Stimulated activated CD4-positive, alpha-beta T cell treated with anti-CD3 and anti-CD28 coated beads, Interleukin-15, amount 100 ng/mL, for 48 hours (primary cell): ENCODE measurements at regions not wholly inside any gene's neighbourhood (a gene's known extent, or its start where the extent isn't known, plus 50 kb on each side); places are given as distances from the start of the nearest gene placed in this dataset.
"Not testable (repeated sequence)": the region's sequence is repeated elsewhere in the genome, so short reads cannot be mapped to it uniquely, and the experiment has no call there.

Source experiments
- DNase-seq, 2 donors: peaks; one replicate each; pipeline ENCODE4 v3.0.0-alpha.2; 2020; ENCODE audit warnings: low read depth in 2 of 2

- no peak for DNase-seq
These were observed 450.6 kb upstream of the TENM3 start for GRCh38 chr4:181792641-181793040.

GRCh38 chr4:181793096-181793495 lies 450.1 kb upstream of the TENM3 start:
- DNase-seq = no peak

- no peak for DNase-seq
These were observed 446.7 kb upstream of the TENM3 start for GRCh38 chr4:181796502-181796901.

GRCh38 chr4:181798536-181798935 lies 444.7 kb upstream of the TENM3 start:
- DNase-seq = no peak

GRCh38 chr4:181799561-181800069 lies 443.6 kb upstream of the TENM3 start:
- DNase-seq = no peak

- DNase-seq = no peak
These were observed 441.0 kb upstream of the TENM3 start for GRCh38 chr4:181802207-181802606.

GRCh38 chr4:181807771-181808170 lies 435.4 kb upstream of the TENM3 start:
- no peak for DNase-seq

- DNase-seq = no peak
These were observed 432.5 kb upstream of the TENM3 start for GRCh38 chr4:181810711-181811110.

GRCh38 chr4:181811550-181811949 lies 431.7 kb upstream of the TENM3 start:
- DNase-seq = not testable (repeated sequence)

GRCh38 chr4:181819946-181820345 lies 423.3 kb upstream of the TENM3 start:
- no peak for DNase-seq

- DNase-seq = no peak
These were observed 422.6 kb upstream of the TENM3 start for GRCh38 chr4:181820553-181820952.

- DNase-seq = no peak
These were observed 421.9 kb upstream of the TENM3 start for GRCh38 chr4:181821039-181822004.

- DNase-seq = no peak
These were observed 421.2 kb upstream of the TENM3 start for GRCh38 chr4:181822005-181822375.

GRCh38 chr4:181823183-181823582 lies 420.0 kb upstream of the TENM3 start:
- no peak for DNase-seq

- DNase-seq = no peak
These were observed 419.6 kb upstream of the TENM3 start for GRCh38 chr4:181823645-181824044.

- no peak for DNase-seq
These were observed 417.6 kb upstream of the TENM3 start for GRCh38 chr4:181825564-181825963.

- DNase-seq = no peak
These were observed 416.0 kb upstream of the TENM3 start for GRCh38 chr4:181827246-181827645.

GRCh38 chr4:181830404-181831035 lies 412.7 kb upstream of the TENM3 start:
- no peak for DNase-seq

GRCh38 chr4:181834071-181834470 lies 409.1 kb upstream of the TENM3 start:
- DNase-seq = no peak

- DNase-seq = no peak
These were observed 407.9 kb upstream of the TENM3 start for GRCh38 chr4:181835348-181835747.

- DNase-seq = no peak
These were observed 404.9 kb upstream of the TENM3 start for GRCh38 chr4:181838253-181838652.

GRCh38 chr4:181843797-181844196 lies 399.4 kb upstream of the TENM3 start:
- DNase-seq = not testable (repeated sequence)

- DNase-seq = no peak
These were observed 397.6 kb upstream of the TENM3 start for GRCh38 chr4:181845617-181846016.
